NCI-H2227 (cell line): ENCODE measurements at regions not wholly inside any gene's neighbourhood (a gene's known extent, or its start where the extent isn't known, plus 50 kb on each side); places are given as distances from the start of the nearest gene placed in this dataset.
"Not testable (repeated sequence)": the region's sequence is repeated elsewhere in the genome, so short reads cannot be mapped to it uniquely, and the experiment has no call there.

ENCODE experiments used
- DNase-seq: peaks from one replicate; lab custom pipeline; 2025; ENCODE audit not compliant: unreplicated experiment; lab: John Stamatoyannopoulos, UW

DNA sequence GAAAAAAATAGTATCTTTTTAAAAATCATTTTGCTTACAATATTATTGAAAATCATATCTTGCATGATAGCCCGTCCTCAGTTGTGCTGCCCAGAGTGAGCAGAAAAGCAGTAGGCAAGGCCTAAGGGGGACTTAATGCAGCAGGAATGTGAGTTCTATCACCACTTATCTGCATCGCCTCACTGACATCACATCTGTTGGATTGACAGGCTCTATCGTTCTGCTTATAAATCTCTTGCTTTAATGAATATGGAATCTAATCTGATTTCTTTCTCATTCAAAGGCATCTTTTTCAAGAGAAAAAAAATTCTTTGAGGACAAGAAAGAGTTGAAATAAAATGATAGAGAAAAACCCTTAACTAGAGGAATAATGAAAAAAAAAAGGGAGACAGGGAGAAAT lies 249.9 kb downstream of the PAPSS1 start:
- no peak for DNase-seq

DNA sequence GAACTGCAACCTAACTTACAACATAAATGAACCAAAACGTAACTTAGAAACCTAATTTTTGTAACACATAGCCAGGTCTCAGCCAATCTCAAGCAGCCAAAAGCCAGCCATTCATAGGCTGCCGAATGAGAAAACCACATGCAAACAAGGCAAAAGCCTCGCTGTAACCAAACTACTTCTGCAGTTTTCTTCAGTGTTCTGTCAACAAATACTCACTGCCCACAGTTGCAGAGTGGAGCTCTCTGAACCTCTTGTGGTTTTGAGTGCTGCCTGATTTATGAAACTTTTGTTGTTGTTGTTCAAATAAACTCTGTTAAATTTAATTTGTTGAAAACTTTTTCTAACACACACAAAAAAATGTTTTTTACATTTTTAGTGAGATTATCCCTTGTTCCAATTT lies 251.2 kb downstream of the PAPSS1 start:
- no peak for DNase-seq

DNA sequence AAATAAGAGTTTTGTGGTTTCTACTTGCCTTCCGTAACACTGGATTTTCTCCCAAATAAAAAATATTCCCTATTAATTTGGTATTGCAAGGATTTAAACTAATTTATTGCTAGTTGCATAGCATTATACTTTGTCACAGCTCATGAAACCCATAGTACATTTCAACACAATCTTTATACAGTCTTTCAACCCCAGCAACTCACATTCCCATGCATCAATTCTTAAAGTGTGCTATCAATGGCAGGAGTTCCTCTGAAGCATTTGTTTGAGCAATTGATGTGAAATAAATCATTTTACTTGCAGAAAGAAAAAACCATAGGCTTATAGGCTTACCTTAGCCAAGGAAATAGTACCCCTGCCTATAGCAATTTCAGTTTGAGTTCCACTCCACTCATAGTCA lies 251.9 kb downstream of the PAPSS1 start:
- no peak for DNase-seq

DNA sequence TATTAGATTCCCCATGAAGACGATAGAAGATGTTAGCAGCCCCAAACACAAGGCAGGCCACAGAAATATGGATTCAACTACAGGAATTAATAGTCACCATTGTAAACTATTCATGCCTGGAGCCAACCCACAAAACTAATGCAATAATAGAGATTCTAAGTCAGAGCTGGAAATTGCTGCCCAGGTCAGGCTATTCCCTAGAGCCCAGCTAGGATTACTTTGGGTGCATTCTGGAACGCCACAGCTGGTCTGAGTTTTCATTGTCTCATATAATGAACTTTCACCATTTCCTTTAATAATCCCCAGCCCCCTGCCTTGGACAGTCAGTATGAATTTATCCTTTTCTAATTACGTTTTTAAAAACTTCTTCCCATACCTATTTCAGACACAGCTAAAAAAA lies 252.6 kb downstream of the PAPSS1 start:
- DNase-seq: no peak

DNA sequence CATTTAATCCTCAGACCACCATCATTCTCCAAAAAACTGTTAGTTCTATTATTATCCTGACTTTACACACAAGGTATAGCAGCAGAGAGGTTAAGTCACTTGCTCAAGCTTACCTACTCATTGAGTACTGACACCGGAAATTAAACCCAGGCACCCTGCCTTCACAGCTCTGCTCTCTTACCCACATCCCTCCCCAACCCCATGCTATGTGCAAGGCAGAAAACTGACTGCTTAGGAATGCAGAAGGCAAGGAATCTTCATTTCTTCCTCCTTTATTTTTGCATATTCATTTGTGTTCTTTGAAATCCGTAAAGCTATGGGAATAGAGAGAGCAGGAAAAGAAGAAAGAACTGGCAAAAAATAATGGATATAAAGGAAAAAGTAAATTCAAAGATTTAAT lies 261.8 kb downstream of the PAPSS1 start:
- DNase-seq: no peak

DNA sequence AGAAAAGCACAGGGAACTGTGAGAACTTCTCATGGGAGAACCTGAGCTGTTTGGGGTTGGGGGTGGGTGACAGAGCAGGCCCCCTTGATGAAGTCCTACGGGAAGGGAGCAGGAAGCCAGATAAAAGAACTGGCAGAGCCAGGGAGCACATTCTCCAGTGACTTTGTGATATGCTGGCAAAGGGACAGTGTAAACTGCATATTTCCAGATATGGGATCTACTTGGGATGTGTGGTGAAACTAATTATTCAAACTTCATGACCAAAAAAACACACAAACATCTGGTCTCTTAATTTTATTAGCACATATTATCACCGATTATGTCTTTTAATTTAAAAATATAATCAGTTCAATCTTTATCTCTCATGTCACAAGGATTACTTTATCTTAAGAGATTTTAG lies 266.0 kb downstream of the PAPSS1 start:
- no peak for DNase-seq

DNA sequence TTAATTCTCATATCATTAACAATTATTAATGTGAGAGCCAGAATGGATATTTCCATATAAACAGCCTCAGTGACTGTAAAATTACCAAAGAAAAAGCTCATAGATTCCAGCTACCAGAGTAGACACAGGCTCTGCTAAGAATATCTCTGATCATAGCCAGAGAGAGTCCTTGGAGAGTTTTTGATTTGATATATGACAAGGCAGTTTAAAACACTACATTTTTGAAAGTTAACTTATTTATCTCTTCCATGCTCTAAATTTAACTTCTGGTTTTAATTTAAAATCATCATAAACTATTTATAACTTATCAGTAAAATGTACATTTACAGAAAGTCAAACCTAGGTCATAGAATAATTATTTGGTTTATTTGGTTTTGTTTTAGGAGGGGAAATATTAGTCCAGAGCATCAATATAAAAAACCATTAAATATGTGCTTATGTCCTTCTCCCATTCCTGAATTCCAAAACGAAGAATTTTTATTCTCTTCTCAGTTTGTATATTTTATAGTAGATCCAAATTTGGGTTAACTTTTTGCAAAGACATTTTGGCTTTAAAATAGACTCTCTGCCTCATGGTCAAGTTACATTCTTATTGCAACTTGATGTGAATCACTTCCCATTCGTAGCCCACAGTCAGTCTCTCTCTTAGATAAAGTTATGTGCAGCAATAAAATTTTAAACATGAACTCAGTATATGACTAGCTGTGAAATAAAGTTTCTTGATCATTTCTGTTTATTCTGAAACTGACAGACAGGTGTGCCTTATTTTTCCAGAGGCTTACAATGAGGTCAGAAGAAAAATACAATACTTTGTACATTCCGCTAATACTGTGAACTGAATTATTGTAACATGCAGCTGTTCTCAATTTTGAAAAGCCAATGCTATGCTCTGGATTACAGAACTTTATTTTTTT lies 267.1 kb downstream of the PAPSS1 start:
- no peak for DNase-seq

DNA sequence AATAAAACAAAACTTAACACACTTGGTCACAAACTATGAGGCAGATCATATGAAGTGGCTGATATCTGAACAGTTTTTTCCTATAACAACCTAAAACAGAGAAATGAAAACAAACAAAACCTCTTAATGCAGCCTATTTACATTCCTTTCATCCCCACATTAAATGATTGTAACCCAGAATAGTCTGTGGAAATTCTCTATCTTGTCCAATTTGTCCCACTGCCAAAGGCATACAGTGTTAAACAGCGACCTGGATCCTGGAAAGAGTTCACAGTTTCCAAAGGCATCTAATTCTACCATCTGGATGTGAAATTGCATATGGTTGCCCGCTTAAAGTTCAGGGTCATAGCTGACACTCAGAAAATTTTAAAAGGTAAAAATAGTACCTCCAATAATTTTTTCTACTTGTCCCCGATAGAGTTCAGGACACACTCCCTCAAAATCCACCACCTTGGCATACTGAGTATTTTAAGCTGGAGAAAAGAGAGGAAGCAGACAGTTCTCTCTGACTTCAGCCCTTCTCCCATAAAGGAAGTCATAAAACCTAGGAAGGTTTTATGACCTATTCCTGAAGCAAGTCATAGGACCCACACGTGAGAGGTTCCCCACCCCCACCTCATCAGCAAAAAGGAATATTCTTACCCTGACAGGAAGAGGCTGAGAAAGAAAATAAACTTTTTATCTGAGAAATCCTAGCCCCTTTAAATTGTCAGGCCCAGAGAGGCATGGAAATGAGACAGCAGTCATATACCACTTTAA lies 270.2 kb downstream of the PAPSS1 start:
- no peak for DNase-seq

DNA sequence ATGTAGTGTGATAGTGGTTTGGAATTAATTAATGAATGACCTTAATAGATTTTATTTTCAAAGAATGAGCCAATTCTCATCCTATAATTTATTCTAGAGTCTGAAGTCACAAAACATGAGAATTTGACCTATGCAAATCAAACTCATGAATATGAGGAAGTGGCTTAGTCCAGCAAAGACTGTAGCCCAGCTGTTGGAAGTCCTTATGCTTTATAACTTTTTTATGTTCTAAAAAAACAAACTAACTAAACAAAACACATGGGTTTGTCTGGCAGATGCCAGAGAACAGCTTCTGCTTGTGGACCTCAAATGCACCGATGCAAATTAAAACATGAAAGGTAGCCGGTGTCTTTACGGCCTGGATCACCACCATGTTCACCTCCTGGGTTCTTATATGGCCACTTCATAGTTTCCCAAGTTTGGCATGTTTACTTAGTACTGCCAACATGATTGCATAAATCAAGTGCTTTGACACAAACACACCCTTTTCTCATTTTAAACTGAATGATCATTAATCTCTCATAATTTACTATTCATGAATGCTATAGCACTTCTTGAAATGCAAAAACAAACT lies 277.4 kb downstream of the PAPSS1 start:
- DNase-seq: no peak

DNA sequence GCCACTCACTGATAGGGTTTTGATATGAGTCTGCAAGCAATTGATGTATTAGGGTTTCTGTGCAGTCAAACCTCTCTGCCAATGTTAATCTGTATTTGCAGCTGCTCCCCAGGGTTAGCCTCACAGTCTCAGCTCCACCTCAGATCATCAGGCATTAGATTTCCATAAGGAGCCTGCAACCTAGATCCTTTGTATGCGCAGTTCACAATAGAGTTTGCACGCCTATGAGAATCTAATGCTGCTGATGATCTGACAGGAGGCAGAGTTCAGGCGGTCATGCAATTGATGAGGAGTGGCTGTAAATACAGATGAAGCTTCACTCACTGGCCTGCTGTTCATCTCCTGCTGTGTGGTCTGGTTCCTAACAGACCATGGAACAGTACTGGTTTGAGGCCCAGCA lies 280.6 kb downstream of the PAPSS1 start:
- no peak for DNase-seq

DNA sequence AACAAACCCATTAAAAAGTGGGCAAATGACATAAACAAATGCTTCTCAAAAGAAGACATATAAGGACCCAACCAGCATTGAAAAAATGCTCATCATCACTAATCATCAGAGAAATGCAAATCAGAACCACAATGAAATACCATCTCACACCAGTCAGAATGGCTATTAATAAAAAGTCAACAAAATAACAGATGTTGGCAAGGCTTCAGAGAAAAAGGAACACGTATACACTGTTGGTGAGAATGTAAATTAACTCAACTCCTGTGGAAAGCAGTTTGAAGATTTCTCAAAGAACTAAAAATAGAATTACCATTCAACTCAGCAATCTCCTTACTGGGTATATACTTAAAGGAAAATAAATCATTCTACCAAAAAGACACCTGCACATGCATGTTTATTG lies 283.6 kb downstream of the PAPSS1 start:
- DNase-seq: not testable (repeated sequence)

DNA sequence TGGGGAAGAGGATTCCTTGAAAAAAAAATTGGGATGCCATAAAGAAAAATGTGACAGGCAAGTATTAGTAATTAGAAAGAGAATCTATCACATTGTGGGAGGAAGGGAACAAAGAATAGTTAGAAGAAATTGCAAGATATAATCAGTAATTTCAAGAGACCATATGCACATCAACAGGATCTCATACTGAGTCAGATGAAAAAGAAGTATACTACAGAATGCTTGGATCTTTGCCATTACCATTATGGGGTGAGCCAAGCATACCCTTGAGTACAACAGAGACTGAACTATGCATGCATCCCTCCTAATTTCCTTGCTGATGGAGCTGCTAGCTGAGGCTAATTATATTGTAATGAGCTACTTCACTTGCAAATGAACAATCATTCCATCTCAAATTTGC lies 287.6 kb downstream of the PAPSS1 start:
- DNase-seq: no peak

DNA sequence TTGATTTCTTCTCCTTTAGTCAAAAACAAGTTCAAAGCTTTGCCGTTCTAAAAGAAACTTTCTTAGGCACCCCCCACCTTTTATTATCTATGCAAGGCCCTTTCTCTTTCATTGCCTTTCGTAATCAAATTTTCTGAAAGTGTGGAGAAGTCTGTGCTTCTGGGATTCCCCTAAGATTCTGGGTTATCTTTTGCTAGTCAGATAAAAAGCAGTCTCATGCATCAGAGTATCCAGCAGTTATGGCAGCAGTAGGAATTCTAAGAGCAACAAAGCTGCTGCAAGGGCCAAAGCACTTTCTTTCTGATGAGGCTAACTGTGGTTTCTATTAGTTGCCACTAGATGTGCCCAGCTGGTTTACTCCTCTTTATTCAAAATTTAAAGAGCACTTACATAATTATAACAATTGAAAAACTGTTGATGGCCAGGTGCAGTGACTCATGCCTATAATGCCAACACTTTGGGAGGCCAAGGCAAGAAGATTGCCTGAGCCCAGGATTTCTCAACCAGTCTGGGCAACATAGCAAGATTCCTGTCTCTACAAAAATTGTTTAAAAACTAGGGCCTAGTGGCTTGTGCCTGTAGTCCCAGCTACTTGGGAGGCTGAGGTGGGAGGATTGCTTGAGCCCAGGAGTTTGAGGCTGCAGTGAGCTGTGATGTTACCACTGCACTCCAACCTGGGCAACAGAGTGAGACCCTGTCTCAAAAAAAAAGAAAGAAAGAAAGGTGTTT lies 296.2 kb downstream of the PAPSS1 start:
- DNase-seq: no peak

DNA sequence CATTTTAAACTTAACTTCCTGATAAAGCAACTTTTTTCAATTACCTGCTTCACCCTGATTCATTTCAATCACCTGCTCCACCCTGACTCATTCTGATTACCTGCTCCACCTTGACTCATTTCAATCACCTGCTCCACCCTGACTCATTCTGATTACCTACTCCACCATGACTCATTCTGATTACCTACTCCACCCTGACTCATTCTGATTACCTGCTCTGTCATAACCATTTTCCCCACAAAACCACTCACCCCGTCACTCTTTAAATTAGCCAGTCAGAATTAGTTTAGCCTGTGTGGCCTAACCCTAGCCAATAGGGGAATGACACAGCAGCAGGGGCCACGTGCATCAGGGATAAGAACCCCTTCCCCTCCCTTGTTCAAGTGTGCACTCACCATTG lies 300.5 kb downstream of the PAPSS1 start:
- not testable (repeated sequence) for DNase-seq

DNA sequence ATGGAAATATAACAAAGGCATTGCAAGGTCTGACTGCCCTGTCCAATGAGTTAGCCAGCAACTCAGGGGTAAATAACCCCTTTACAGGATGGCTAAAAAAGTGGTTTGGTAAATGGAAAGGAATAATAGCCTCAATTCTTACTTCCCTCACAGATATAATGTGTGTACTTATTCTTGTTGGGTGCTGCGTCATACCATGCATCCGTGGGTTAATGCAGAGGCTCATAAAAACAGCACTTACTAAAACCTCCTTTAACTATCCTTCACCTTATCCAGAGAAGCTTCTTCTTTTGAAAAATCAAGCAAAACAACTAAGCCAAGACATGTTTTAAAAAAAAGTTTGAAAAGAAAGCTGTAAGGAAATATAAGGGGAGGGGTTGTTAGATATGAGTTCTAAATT lies 301.0 kb downstream of the PAPSS1 start:
- no peak for DNase-seq

DNA sequence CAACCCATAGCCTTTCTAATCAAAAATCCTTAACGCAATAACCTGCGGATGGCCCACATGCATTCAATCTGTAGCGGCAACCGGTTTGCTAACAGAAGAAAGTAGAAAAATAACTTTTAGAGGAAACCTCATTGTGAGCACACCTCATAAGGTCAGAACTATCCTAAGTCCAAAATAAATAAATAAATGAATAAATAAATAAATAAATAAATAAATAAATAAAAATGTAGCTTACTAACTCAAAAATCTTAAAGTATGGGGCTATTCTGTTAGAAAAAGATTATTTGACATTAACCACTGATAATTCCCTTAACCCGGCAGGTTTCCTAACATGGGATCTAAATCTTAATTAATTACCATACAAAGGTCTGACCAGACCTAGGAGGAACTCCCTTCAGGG lies 304.5 kb downstream of the PAPSS1 start:
- DNase-seq: not testable (repeated sequence)

DNA sequence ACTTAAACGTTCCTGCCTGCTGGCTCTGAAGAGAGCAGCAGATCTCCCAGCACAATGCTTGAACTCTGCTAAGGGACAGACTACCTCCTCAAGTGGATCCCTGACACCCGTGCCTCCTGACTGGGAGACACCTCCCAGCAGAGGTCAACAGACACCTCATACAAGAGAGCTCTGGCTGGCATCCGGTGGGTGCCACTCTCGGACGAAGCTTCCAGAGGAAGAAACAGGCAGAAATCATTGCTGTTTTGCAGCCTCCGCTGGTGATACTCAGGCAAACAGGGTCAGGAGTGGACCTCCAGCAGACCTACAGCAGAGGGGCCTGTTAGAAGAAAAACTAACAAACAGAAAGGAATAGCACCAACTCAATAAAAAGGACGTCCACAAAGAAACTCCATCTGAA lies 310.2 kb downstream of the PAPSS1 start:
- not testable (repeated sequence) for DNase-seq

DNA sequence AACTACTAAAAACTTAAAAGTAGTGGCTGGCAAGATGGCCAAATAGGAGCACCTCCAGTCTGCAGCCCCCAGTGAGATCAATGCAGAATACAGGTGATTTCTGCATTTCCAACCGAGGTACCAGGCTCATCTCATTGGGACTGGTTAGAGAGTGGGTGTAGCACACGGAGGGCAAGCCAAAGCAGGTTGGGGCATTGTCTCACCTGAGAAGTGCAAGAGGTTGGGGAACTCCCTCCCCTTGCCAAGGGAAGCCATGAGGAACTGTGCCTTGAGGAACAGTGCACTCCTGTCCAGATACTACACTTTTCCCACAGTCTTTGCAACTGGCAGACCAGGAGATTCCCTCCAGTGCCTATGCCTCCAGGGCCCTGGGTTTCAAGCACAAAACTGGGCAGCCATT lies 311.1 kb downstream of the PAPSS1 start:
- no peak for DNase-seq

DNA sequence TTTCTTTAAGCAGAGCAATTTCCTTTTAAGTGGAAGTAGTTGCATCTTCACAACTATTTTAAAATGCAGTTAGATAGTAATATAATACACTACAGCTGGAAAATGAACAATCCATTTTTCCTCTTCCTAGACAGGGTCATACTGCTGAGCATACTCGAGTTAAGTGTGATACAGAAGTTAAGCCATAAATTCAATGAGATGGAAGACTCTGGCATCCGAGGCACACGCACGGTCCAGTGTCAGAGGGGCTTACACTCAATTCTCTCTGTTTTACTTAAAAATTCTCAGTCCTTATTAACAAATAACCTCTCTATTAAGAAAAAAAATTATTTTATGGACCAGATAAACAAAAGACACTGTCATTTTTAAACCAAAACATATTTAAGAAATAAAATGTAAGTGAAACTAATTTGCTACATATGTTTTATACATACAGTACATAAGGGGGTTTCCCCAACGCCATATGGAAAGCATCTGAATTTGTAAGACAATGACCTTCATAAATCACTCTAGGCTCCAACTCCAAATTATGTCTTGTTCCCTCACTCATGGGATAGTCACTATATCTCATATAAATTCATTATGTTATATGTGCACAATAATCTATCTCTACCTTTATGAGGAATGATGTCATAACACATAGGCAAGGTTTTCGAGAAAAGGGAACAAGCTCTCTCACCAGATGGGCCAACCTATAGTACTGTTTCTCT lies 315.3 kb downstream of the PAPSS1 start:
- no peak for DNase-seq

DNA sequence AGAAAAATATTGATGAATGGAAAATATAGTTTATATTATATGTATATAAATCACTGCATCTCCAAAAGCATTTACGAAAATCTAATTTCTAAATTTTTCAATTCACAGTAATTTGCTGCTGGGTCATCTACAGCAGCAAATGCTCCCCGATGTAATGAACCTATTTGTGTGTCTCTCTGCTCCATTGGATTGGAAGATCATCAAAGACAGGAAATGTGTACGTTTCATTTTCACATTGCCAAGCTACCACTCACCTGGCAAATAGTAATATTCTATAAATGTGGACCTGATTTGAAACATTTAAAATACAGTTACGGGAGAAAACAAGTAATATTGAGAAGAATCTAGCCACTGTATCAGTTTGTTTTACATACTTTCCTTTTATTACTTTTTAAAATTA lies 317.7 kb downstream of the PAPSS1 start:
- DNase-seq: no peak

DNA sequence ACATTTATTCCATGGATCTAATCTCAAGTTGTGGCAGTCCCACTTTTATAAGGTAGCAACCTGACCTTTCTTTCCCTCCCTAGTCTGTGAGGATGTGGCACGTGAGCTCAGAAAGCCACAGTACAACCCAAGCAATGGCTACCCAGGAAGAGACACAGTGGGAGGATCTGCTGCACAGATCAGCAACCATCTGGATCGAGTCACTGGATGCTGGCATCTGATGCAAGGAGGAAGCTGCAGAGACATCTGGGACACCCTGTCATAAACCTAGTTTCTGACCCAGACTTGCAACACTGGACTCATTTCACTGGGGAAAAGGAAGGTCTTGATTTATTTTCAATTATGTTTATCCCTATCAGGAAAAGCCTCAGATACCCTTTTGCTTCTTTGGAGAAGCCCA lies 327.1 kb downstream of the PAPSS1 start:
- no peak for DNase-seq
